NCI-H82 treated with DMSO at 0.1 percent for 48 hours (cell line): ENCODE measurements at regions not wholly inside any gene's neighbourhood (a gene's known extent, or its start where the extent isn't known, plus 50 kb on each side); places are given as distances from the start of the nearest gene placed in this dataset.

Experiments used
- DNase-seq: peaks from one replicate; lab custom pipeline; 2025; ENCODE audit not compliant: unreplicated experiment; lab: John Stamatoyannopoulos, UW

GRCh38 chr9:106310782-106311181 lies 552.2 kb upstream of the ZNF462 start:
- DNase-seq = no peak

DNA sequence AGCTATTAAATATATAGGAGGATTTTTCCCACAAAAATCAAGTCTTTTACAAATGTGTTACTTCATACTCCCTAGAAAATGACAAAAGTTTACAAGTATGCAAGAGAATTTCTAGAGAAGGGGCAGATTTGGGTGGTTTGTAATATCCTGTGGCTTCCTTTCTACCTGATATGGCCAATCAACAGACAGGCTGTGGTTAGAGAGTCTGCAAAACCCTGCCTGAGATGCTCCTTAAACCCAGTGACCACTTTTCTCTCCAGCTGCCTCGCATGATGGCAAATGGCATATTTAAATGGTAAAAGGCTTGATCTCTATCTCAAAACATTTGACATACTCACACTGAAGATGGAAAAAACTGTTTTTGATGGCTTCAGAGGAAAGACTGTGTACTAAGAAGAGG lies 550.1 kb upstream of the ZNF462 start:
- no peak for DNase-seq

- DNase-seq = no peak
Observed at GRCh38 chr9:106314476-106314875, 548.5 kb upstream of the ZNF462 start.

DNA sequence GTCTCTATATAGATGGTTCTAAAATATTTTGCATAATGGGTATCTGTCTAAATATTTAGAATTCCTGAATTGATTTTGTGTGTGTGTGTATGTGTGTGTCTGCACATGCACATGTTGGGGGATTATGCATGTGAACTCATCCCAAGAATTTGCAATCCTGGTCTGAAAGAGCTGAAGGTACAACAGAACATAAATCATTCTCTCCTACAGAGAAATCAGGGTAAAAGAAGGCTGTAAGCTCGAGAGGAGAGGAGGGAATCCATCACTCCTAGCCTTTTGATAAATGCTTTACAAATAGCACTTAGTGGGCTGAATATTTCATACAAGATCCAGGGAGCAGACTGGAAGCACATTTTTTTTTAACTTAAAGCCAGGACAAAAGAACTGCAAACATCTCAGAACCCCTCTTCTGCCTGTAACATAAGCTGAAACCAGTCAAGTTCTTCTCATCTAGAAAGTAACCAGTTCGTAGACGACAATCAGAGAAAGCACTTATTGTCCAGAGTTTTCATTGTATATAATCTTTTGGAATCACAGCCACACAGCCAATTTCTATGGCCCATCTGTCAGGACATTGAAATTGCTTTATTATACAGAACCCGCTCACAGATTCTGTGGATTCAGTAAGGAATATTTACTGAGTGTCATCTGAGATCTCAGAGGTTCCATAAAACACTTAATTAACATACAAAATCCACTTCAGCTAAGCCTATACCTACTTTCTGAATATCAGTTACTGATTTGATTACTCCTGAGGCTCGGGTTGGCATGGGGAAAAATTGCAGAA lies 541.4 kb upstream of the ZNF462 start:
- DNase-seq = peak; percentile 47

DNA sequence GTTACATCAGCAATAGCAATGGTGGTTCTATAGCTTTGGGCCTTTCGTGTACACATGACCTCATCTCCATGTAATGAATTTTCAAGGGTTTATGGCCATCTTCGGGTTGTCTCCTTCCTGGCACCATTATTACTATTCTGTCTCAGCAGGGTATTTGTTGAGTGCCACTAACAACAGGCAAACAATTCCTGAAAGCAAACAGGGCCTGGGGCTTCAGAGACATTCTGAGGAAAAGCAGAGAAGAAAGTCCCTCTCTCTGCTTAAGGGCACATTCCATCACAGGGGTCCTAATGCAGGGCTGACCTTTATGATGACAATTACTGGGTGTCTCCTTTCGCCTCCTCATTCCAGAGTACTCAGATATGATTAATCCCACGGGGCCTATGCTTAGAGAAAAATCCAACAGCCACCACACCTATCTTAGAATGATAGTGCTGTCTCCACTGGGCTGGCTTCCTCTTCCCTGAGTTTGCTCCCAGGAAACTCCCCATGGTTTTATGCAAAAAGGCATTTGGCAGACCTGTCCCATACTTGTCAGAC lies 540.2 kb upstream of the ZNF462 start:
- DNase-seq = no peak

DNA sequence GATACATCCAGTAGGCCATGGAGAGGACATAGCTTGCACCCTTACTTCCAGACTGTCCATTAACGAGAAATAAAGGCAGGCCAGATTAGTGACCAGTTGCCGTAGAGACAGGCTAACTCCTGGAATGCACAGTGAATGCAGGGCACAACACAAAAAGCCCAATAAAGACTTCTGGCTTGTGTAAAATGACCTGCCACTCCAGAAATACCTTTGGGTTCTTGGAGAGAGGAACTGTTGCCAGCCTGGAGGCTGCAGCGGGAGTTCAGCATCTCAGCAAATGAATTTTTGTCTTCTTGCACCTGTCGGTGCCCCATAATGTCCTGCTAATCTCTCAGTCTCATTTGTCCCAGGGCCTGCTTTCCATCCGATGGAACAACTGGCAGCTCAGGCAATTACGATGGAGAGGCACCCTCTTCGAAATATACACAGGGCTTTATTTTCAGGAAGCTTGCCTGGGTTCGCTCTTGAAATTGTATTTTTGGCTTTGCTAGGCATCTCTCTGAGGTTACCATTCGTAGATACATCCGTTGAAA lies 538.8 kb upstream of the ZNF462 start:
- no peak for DNase-seq

- DNase-seq = no peak
Observed at GRCh38 chr9:106324591-106325280, 538.2 kb upstream of the ZNF462 start.

- no peak for DNase-seq
Observed at GRCh38 chr9:106326493-106326892, 536.5 kb upstream of the ZNF462 start.

DNA sequence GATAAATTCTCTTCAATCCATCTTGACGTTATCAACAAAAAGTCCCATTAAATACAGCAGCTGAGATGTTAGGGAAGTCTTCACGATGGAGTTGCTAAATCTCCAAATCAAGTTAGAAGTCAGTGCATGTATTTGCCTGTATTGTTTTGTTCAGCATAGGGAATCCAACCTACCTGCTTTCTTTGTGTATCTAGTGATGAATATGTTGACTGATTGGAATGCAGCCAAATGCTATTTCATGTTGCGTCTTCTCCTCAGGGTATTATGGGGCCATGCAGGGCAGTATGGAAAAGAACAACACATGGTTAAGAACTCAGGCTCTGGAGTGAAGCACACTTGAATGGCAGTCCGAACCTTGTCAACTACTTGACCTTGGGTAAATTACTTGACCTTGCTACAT lies 529.5 kb upstream of the ZNF462 start:
- DNase-seq = peak; percentile 88

GRCh38 chr9:106334081-106334480 lies 528.9 kb upstream of the ZNF462 start:
- DNase-seq = peak; percentile 93

DNA sequence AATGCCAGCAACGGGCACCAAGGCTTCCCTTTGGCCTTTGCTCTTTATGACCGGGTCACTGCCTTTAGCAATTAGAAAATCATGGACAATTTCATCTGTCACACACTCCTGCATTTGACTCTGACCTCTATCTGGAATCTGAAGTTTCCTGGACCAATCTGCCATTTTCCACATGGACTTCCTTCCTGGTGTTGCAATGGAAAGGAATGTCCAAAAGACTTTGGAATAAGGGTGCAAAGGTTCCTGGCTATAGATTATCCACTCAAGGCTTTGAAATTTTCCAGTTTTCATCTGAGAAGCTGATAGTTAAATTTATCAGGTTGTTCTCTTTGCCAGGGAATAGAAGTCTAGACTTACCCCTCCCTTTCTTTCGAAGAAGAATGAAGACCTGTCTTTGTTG lies 523.1 kb upstream of the ZNF462 start:
- DNase-seq = no peak

- DNase-seq = no peak
Observed at GRCh38 chr9:106350777-106351176, 512.2 kb upstream of the ZNF462 start.

DNA sequence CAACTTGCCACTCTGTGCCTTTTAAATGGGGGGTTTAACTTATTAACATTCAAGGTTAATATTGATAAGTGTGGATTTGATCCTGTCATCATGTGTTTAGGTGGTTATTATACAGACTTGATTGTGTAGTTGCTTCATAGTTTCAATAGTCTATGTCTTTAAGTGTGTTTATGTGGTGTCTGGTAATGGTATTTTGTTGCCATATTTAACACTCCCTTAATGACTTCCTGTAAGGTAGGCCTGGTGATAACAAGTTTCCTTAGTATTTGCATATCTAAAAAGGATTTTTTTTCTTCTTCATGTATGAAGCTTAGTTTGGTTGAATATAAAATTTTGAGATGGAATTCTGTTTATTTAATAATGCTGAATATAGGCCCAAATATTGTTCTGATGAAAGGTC lies 506.0 kb upstream of the ZNF462 start:
- no peak for DNase-seq

GRCh38 chr9:106358331-106358730 lies 504.6 kb upstream of the ZNF462 start:
- DNase-seq = no peak

DNA sequence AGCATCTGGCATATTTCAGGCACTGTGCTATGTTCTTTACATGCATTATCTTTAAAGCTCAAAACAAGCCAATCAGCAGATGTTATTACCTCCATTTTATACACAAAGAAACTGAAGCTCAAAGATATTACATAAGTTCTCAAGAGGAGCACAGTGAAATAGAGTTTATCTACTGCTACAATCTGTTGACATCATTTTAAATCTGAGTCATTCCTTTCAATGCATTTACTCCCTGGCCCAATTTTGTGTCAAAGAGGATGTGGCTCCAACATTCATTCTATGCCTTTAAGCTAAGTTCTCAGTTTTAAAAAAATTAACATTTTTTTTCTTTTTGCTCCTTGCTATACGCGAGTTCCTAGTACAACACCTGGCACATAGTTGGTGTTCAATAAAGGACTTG lies 486.3 kb upstream of the ZNF462 start:
- DNase-seq = no peak

GRCh38 chr9:106383072-106383471 lies 479.9 kb upstream of the ZNF462 start:
- no peak for DNase-seq

DNA sequence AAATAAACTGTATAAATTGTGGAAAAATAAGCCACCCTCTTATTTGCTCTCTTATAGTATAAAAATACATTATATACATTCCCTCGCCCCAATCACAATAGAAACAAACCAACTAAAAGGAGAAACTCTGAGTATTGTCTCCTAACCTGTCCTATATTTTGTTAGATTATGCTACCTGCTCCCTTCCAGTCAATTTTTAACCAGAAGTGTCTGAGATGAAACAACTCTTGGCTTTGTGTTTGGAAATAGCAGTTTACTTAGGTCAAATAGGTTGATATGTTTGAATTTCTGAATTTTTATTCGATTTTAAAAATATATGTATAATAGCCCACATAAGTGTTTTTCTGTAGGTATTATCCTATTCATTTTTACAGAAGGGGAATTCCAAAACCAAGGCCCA lies 475.0 kb upstream of the ZNF462 start:
- no peak for DNase-seq

GRCh38 chr9:106393226-106393625 lies 469.7 kb upstream of the ZNF462 start:
- no peak for DNase-seq

DNA sequence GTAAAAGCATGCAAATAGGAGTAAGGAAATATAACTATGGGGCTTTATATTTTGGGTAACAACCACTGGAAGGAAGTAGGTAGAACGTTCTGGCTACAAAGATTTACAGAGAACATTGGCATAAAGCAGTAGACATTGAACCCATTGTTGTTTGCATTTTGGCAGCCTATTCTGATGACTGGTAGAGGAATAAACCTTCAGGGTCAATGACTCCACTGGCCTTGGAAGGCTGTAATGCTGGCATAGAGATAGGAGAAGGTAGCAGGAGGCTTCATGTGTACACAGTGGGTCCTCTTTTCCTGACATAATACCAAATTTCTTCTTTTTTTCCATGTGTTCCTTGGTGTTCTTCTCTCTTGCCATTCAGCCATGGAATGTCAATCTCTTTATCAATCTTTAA lies 462.8 kb upstream of the ZNF462 start:
- DNase-seq = no peak

DNA sequence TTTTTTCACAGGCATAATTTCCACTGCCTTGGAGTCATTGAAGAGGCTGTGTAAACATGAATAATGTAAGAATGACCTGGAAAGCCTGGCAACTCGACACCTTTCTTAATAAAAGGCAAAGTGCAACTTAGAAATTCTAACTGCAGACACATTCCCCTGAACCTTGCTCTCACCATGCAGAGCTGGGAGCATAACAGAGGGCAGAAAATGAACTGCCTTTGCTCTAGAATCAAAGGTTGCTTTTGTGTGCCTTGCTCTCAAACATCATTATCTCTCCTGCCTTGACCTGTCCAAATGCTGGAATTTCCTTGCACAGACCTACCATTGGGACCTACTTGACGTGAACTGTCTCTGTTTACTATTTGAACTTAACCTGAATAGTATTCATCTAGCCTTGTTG lies 462.0 kb upstream of the ZNF462 start:
- DNase-seq = no peak

- no peak for DNase-seq
Observed at GRCh38 chr9:106403081-106403480, 459.9 kb upstream of the ZNF462 start.

- no peak for DNase-seq
Observed at GRCh38 chr9:106404137-106404536, 458.8 kb upstream of the ZNF462 start.
